Anterior cingulate cortex (tissue), 58 donors: ENCODE measurements at regions not wholly inside any gene's neighbourhood (a gene's known extent, or its start where the extent isn't known, plus 50 kb on each side); places are given as distances from the start of the nearest gene placed in this dataset.
A peak's percentile ranks its signal among the peaks of the same experiment; 100 is the strongest.

Experiments used
- DNase-seq, 58 donors: peaks; one replicate each; lab custom pipeline; 2025; lab: John Stamatoyannopoulos, UW

DNA sequence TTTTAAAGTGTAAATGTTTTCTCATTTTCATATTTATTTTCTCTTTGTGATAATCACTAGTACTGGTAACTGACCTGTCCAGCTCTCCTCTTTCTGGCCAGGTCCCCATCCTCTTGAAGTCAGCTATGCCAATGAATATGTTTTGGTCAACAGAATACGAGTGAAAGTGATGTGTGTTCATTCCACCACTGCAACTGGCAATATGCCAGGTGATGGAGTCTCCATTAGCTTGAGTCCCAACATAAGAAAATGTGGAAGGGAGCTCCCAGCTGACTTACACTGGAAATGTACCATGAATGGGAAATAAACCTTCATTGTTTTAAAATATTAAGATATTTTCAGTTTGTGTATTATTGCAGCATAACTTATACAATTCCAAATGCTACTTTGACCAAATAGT is 75.8 kb downstream of the CCDC34 start:
- no peak for DNase-seq

DNA sequence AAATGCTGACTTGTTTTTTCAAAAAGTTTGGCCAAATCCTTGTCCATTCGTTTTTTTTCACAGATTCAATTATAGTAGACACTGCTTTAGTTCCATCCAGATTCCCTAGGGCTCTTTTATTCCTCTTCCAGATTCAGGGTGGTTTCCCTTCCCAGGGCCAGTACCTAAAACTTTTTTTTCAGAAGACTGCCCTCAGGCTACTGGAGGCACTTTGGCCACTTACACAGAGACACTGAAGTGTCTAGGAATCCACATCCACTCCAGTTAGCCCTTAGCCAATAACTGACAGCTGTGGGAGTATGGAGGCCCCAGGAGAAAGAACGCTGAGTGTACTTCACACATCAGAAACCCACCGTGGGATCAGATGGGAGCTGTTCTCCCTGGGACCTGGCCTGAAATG is 77.3 kb downstream of the CCDC34 start:
- no peak for DNase-seq

DNA sequence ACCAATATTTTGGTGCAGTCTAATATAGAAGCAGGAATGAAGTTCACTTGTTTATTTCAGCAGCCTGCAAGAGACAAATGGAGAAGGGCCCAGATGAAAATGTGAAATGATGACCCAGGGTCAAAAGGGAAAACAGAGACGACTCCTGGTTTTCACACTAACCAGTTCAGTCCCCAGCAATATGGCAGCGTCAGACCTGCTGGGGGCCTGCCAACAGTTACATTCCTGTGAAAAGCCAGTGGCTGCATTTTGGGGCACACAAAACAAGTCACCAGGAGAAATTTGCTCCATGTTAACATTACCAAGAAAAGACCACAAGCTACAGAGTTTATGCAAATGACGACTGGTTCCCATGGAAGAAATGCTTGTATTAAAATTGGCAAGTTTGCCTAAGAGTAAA is 80.2 kb downstream of the CCDC34 start:
- no peak for DNase-seq

DNA sequence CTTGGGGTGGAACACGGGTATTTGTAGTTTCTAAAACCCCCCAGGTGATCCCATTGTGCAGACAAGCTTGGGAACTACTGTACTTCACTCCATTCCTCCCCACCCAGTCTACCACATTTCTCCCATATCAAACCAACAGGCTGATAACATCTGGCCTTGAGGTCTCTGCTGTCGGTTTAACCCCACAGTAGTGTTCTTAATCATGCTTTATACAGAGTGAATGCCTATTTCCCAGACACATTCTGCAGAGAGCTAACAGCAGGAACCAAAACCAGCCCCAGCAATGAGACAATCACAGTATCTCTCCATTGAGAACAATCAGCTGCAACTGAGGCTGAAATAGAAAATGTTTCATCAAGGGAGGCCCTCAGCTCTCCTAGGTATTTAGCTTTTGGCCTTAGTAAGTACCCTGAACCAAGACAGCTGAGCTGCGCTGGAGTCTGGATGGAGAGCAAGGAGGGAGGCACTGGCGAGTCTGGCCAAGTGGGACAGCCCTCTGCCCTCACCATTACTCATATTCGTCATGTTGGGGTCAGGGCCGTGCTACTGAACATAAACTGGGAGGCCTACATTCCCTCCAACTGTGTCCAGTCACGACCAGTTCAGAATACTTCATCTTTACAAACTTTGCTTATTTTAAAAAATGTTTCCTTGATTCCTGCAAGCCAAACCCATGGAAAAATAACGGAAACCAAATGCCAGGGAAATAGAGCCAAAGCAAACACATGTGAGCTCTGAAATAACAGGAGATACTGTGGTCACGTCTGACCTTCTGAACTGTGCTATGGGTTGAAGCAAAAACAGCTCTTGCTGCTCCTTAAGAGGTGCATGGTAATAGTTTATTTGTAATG is 81.0 kb downstream of the CCDC34 start:
- no peak for DNase-seq

DNA sequence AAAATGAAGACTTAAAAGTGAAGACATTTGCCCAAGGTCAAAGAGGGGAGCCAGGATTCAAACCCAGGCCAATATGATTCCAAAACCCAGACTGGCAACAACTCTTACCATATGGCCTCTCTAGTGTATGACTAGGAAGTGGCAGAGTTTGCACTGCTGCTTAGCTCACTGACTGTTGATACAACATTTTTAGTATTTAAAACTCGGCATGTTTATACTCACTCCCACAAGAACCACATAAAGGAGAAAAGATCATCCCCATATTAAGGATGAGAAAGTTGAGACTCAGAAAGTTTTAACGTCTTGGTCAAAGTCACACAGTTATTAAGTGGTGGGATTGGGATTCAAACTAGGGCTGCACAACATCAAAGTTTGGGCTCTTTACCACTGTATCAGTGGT is 81.7 kb downstream of the CCDC34 start:
- no peak for DNase-seq

DNA sequence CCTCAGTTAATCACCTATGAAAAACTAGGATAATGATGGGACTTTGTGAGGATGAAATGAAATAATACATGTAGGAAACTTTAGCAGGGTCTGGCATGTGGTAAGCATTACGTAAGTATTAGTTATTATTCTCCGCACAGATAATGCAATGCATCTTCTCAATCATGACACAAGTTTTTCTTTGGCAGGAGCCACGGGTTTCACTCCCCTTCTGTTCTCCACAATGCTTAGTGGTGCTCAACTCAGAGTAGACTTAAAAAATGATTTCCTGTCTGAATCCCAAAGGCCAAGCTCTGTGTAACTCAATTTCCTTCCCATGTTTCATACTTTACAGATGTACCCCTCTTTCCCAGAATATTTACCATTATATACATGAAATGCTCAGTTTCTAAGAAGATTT is 82.9 kb downstream of the CCDC34 start:
- no peak for DNase-seq

DNA sequence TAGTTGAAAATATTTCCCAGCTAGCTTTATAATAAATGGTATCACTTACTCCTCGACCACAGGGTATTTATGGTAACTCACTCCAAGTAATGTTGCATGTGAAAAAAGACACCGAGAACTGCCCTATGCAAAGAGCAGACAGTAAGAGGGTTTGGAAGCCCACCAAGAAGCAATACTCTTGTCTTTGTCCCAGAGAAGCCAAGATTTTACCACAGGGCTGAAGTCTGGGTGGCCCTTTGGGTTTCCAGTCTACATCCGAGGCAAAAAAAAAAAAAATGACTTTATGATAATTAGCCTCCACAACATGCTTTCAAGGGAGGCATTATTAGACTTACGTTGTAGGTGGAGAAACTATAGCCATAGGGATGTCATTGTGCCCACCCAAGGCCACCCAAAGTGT is 83.6 kb downstream of the CCDC34 start:
- no peak for DNase-seq

DNA sequence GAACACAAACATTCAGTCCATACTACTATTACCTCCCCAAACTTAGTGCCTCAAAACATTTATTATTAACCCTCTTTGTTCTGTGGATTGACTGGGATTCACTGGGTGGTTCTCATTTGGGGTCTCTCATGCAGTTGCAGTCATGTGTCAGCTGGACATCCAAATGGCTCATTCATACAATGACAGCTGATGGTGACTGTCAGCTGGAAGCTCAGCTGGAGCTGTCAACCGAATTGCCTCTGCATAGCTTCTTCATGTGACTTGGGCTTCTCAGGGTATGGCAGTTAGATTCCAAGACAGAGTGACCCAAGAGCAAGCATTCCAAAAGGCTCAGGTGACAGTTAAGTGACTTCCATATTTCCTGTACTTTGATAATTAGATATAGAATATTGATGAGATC is 85.2 kb downstream of the CCDC34 start:
- no peak for DNase-seq

DNA sequence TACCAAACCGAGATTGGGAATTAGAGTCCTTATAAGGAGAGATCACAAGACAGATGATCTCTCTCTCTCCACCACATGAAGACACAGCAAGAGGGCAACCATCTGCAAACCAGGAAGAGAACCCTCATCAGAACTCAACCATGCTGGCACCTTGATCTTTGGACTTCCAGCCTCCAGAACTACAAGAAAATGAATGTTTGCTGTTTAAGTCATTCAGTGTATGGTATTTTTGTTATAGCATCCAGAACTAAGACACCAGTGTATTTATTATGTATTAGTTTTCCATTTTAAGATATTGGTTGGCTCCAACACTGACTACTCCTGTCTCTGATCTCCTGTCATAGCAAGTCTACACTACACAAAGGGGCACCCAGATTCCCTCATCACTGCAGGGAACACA is 86.9 kb downstream of the CCDC34 start:
- no peak for DNase-seq

DNA sequence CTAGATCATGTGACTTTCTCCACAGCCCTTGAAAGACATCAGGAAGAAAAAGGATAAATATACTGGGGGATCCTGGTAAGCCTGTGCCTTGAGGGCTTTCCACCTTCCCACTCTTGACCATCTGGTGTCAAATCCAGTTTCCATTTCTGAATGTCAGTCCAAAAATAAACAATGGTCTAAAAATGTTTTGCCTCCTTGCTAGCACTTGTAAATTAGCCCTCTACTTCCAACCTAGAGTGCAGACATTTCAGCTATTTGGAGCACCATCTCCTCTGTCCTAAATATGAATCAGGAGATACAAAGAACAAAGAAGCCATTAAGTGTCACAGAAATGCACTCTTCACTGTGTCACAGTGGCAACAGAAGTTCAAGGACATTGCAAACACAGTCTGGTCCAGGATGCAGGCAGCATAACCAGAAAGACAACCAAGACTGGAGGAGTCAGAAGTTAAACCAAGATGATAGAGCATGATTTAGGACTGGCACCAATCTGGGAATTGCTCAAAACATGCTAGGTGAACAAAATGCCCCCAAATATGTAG is 88.1 kb downstream of the CCDC34 start:
- DNase-seq, result no peak

DNA sequence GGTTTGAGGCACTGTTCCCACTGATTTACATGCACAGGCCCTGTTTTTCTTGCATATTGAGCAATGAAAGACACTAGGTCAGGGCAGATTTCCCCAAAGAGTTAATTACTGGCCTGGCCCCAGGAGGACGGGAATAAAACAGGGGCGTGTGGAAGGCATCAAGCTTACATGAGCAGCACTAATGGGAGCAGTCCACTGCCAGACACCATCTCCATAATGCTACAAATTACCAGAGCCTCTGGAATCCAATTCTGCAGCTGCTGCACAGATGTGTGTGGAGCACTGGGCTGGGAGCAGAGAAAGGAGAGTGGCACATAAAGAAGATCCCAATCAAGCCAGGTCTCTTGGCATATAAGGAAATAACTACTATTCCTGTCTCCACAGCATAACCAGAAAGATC is 96.9 kb downstream of the CCDC34 start:
- no peak for DNase-seq

DNA sequence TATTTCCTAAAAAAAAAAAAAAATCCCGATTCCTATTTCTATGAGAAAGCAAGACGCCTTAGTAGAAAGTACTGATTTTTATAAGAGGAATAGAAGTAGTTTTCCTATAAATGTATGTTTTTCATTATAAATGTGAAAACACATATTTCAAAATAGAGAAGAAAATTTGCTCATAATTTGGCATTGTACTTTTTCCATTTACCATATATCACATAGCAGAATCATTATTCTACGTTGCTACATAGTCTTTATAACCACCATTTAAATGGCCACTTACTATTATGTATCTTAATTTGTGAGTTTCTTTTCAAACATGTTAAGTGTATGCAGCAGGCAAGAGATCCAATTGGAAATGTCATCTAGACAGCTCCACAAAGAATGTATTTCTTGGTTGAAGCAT is 99.0 kb downstream of the CCDC34 start:
- DNase-seq, result no peak

DNA sequence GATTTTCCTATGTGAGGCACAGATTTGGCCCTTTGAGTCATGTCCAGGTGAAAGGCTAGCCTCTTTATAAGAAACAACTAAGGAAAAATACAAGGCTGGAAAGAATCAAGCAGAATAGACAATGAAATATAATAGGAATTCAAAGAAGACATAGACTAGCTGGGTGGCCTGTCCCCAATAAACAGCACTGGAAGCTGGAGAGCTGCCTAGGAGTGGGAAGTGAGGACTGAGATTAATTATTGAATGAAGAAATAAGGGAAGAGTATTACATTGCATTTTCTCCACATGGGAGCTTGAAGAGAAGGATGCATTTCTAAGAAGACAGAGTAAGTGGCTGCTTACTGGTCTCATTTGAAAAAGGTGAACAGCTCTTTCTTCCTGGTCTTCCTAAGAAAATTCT is 100.0 kb downstream of the CCDC34 start:
- DNase-seq, result no peak

DNA sequence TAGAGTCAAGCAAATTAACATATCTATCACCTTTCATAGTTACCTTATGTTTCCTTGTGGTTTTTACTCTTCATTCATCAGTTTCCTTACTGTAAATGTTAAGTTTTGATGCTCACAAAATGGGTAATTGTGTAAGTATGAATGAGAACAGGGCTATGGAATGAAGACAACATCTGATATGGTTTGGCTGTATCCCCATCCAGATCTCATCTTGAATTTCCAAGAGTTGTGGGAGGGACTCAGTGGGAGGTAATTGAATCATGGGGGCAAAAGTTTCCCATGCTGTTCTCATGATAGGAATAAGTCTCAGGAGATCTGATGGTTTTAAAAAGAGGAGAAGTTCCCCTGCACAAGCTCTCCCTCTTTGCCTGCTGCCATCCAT is 107.6 kb downstream of the CCDC34 start:
- no peak for DNase-seq

DNA sequence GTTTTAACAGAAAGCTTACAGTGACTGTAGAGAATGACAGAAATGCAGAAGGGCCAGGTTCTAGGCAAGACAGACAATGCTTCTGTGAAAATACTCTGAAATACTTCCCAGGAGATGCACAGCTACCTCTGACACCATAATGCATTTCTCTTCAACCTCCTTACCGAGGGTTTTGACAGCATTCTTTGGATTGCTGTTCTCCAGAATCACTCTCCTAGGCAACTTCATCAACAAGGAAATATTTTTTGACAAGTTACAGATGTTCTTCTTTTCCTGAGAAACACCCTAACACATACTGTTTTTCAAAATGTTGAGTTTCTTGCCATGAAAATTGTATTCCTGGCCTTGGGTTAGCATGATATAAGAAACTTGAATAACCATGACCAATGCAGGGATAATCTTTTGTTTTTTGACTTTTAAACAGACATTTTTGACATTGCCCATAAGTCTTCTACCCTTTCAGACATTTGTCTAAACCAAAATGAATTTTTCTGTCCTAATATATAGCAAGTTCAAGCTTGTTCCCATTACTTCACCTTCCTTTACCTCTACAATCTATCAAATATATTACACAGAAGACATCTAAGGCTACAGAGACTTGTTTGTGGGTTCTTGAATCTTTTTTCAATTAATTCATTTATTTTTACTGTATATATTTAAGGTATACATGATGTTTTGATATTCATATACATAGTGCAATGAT is 108.1 kb downstream of the CCDC34 start:
- DNase-seq, result no peak

DNA sequence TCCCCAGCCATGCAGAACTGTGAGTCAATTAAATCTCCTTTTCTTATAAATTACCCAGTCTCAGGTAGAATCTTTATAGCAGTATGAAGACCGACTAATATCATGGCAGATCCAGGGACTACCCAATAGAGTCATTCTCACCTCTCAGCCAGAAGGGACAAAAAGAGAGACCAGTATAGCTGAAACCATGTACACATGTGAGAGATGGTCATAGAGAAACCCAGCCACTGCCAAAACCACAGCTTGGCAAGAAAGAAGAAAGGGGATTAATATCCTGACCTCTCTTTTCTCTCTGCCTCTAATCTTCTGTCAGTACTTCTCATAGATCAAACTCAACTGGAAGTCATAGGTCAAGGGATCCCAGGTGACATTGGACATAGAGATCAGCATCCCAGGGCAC is 109.8 kb downstream of the CCDC34 start:
- no peak for DNase-seq

DNA sequence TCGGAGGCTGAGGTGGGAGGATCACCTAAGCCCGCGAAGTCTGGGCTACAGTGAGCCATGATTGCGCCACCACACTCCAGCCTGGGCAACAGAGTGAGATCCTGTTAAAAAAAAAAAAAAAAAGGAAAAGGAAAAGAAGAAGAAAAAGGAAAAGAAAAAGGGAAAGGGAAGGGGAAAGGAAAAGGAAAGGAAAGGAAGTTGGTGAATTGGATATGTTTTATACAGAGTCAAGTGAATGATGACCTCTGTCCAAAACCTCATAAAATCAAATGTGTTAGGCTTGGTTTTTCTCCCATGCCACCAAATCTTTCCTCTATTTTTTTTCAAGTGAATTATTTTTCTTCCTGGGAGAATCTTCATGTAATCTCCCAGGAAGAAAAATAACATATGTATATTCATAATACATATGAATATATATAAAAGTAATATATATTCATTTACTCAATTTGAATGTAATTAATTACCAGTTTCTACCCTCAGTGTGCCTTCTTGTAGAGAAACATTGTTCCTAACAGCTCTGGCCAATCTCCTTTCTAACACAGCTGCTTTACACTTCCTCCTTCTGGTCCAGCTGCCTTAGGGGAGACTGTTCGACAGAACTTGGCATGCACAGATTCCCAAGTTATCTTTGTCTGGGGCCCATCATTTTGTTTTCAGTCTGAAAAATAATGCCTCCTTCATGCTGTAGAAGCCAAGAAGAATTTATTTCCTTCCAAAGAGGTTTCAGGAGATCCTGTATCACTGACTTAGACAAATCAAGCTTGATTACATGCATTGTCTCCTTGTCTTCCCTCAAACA is 111.9 kb downstream of the CCDC34 start:
- no peak for DNase-seq

DNA sequence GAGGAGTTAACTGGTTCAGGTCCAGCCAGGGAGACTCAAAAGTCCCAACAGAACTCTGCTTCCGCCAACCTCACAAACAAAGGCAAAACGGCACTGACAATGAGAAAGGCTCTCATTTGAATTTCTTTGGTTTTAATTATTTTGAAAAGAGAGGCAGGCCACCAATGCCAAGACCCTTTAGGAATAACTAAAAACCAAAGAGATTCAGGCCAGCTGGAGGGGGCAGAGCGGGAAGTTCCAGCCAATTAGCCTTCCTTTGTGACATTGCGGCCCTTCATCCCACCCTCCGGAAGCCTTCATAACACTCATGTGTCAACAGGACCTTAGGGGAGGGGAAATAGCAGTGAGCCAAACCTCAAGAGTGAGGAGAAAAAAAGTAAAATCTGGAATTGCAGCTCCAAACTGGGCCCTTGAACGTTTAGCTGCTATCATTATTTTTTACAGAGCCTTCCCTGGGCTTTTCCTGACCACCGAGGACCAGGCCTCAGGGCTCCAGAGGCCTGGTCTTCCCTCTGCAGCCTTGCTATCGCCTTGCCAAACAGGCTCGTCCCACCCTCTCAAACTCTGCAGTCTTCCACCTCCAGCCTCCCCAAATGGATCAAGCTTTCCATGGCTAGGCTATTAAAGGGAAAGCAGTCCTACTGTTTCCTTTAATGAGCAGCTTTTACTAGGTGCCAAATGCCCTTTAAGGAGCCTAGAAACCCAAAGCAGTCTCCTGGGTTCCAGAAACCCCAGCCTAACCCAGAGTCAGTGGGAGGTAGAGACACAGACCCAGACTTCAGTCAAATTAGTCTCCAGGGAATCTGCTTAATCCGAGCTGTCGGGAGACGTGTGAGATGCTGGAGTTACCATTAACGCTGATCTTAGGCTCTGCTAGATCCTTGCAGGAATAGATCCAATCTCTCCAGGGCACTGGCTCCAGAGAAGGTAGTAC is 114.2 kb downstream of the CCDC34 start:
- DNase-seq, result peak in 38 of 58 donors; percentile 8 to 79 (median 42)

DNA sequence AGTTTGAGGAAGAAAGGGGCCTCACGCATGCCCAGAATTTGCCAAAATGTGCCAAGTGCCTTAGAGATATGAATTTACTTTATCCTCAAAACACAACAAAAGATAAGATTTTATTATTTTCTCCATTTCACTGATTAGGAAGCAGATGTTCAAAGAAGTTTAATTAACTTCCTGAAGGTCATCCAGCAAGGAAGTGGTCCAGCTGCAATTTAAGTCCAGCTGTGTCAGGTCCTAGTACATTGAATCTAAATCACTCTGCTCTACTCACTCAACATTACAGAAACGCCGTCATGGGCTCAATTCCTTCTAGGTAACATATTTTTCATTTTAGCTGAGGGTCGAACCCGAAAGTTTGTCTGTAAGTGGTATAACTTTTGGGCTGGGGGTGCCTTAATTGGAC is 115.4 kb downstream of the CCDC34 start:
- no peak for DNase-seq

DNA sequence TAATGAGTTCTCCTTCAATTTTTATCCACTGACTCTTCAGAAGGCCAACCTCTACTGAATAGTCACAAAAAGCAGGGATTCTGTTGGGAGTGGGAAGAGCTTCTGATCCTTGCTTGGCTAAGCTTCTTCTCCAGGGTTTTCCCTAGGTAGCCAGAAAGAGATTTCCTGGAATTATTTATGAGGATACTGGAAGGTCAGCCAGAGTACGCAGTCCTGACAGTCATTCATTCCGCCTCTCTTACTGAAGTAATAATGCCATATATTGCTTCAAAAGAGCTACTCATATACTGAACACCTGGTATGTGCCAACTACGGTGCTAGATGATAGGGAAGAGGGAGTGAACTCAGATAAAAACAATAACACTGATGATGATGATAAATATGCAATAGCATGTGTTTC is 116.1 kb downstream of the CCDC34 start:
- DNase-seq, result no peak
